GM06990 (cell line): ENCODE measurements at regions not wholly inside any gene's neighbourhood (a gene's known extent, or its start where the extent isn't known, plus 50 kb on each side); places are given as distances from the start of the nearest gene placed in this dataset.

Source experiments
- DNase-seq: peaks from one replicate; pipeline ENCODE4 v3.0.0-alpha.2; 2011; ENCODE audit not compliant: insufficient read length; ENCODE audit errors: extremely low read depth
- H3K27me3 ChIP-seq: replicated peaks from 2 replicates; pipeline ENCODE4 v1.6.0; 2011; ENCODE audit warnings: low read length; ENCODE audit not compliant: control insufficient read depth, insufficient read depth
- H3K36me3 ChIP-seq: 2 replicates; pipeline ENCODE4 v1.5.1; 2011; ENCODE audit warnings: low read length; ENCODE audit not compliant: control insufficient read depth, insufficient read depth
- H3K4me3 ChIP-seq: replicated peaks from 2 replicates; pipeline ENCODE4 v1.5.1; 2011; ENCODE audit warnings: low read depth, mild to moderate bottlenecking, control low read depth, low read length
- CTCF ChIP-seq: IDR thresholded peaks from 2 replicates; pipeline ENCODE4 v1.5.1; 2011; ENCODE audit warnings: low read length, control low read depth, mild to moderate bottlenecking, inconsistent platforms; ENCODE audit not compliant: insufficient read depth, poor library complexity, severe bottlenecking

GRCh38 chr11:97934572-97935208 lies 1086.1 kb upstream of the CNTN5 start:
- H3K4me3 ChIP-seq: no peak overlapping the region
- no peak for DNase-seq
- no peak for TF ChIP-seq CTCF
- H3K36me3 ChIP-seq: no peaks in the 10 kb centered on the region
- H3K27me3 ChIP-seq: no peaks in the 10 kb centered on the region

GRCh38 chr11:97937501-97937900 lies 1083.2 kb upstream of the CNTN5 start:
- no peak for TF ChIP-seq CTCF
- H3K36me3 ChIP-seq: no peaks in the 10 kb centered on the region
- no peaks in the 10 kb centered on the region for H3K27me3 ChIP-seq
- no peak for DNase-seq
- no peak overlapping the region for H3K4me3 ChIP-seq

GRCh38 chr11:97938789-97939188 lies 1082.0 kb upstream of the CNTN5 start:
- no peak for DNase-seq
- Histone ChIP-seq H3K36me3 (no peaks in the 10 kb centered on the region), H3K27me3 (no peaks in the 10 kb centered on the region), H3K4me3 (no peak overlapping the region)
- TF ChIP-seq CTCF: no peak

- Histone ChIP-seq H3K27me3 (no peaks in the 10 kb centered on the region), H3K4me3 (no peak overlapping the region), H3K36me3 (no peaks in the 10 kb centered on the region)
- no peak for TF ChIP-seq CTCF
- DNase-seq: no peak
Observed at GRCh38 chr11:97943493-97943892, 1077.3 kb upstream of the CNTN5 start.

- Histone ChIP-seq H3K36me3 (no peaks in the 10 kb centered on the region), H3K27me3 (no peaks in the 10 kb centered on the region), H3K4me3 (no peak overlapping the region)
- no peak for DNase-seq
- no peak for TF ChIP-seq CTCF
Observed at GRCh38 chr11:97948793-97949192, 1072.0 kb upstream of the CNTN5 start.

- Histone ChIP-seq H3K4me3 (no peak overlapping the region), H3K36me3 (no peaks in the 10 kb centered on the region), H3K27me3 (no peaks in the 10 kb centered on the region)
- no peak for TF ChIP-seq CTCF
- DNase-seq: no peak
Observed at GRCh38 chr11:97955595-97955994, 1065.2 kb upstream of the CNTN5 start.
